K562 (cell line): ENCODE measurements at regions not wholly inside any gene's neighbourhood (a gene's known extent, or its start where the extent isn't known, plus 50 kb on each side); places are given as distances from the start of the nearest gene placed in this dataset.

Experiments
- ATAC-seq: fragments of 200-7000 bp; cut with Tn5 transposase; 3 replicates; pipeline ENCODE4 v1.9.1; 2020; ENCODE audit warnings: moderate library complexity
- BruUV-seq: library from RNA; stranded (reverse); fragments of 400-500 nt; replicated peaks from 2 replicates; lab custom pipeline; 2021; lab: Mats Ljungman, UMichigan
- CTCF ChIA-PET: fragments of 300-600 bp; formaldehyde crosslinking; extraction: SDS; loops from one replicate; lab custom pipeline; 2021; ENCODE audit warnings: low intra/inter-chr PET ratio; lab: Yijun Ruan, JAX
- POLR2A ChIA-PET: fragments of 300-600, 350-650 bp; sonication (Branson Sonifier 250); formaldehyde crosslinking; extraction: SDS; loops from one replicate; lab custom pipeline; 2021; ENCODE audit warnings: antibody characterized with exemption, inconsistent platforms; lab: Yijun Ruan, JAX
- DNase-seq, 4 experiments: peaks; one replicate each; pipeline versions ENCODE4 v3.0.0 to v3.0.0-alpha.2; 2011 to 2018; ENCODE audit warnings: low spot score in 3 of 4, mixed read lengths in 3 of 4; ENCODE audit errors: extremely low read depth in 1 of 4
- FAIRE-seq: peaks from 2 replicates; lab custom pipeline; 2011; peaks lifted over from hg19 to GRCh38; lab: Jason Lieb, UNC
- H2AFZ ChIP-seq: 2 replicates; pipeline ENCODE4 v1.6.0; 2011; ENCODE audit warnings: low read depth, low read length, control low read depth, inconsistent platforms
- H3K27ac ChIP-seq: fragments of 200-600 bp; 3 replicates; pipeline ENCODE4 v1.8.0; 2011; ENCODE audit warnings: low read depth, mild to moderate bottlenecking, control low read depth, inconsistent platforms, low read length, moderate library complexity, mixed read lengths; ENCODE audit errors: extremely low read depth
- H3K27me3 ChIP-seq, 2 experiments: fragments of 300-600 bp in 1 of 2; 2 replicates in 1 of 2; 3 replicates in 1 of 2; pipeline versions ENCODE4 v1.6.0 to v1.8.0; 2011; ENCODE audit warnings: inconsistent platforms in 2 of 2, low read length in 2 of 2, mild to moderate bottlenecking in 1 of 2, mixed read lengths in 1 of 2, moderate library complexity in 1 of 2; ENCODE audit not compliant: control insufficient read depth in 2 of 2, insufficient read depth in 2 of 2
- H3K36me3 ChIP-seq: fragments of 300-600 bp; 3 replicates; pipeline ENCODE4 v1.8.0; 2011; ENCODE audit warnings: mild to moderate bottlenecking, low read length, inconsistent platforms; ENCODE audit not compliant: control insufficient read depth, insufficient read depth
- H3K4me1 ChIP-seq, 2 experiments: fragments of 200-600 bp in 1 of 2; replicated peaks in 1 of 2; 2 replicates in 1 of 2; 3 replicates in 1 of 2; pipeline versions ENCODE4 v1.5.1 to v1.8.0; 2011; ENCODE audit warnings: inconsistent platforms in 2 of 2, low read length in 2 of 2, mild to moderate bottlenecking in 1 of 2, mixed read lengths in 1 of 2, moderate library complexity in 1 of 2; ENCODE audit not compliant: control insufficient read depth in 2 of 2, insufficient read depth in 2 of 2
- H3K4me2 ChIP-seq: 2 replicates; pipeline ENCODE4 v1.6.1; 2011; ENCODE audit warnings: low read length, control low read depth, inconsistent platforms, mixed read lengths; ENCODE audit not compliant: insufficient read depth
- H3K4me3 ChIP-seq: fragments of 200-600 bp; sonication (generic), shearing (Covaris generic); 2 replicates; pipeline ENCODE4 v1.5.1; 2016; ENCODE audit warnings: control low read depth, inconsistent platforms
- H3K79me2 ChIP-seq: fragments of 200-600 bp; 3 replicates; pipeline ENCODE4 v1.8.0; 2011; ENCODE audit warnings: low read length, inconsistent platforms; ENCODE audit not compliant: control insufficient read depth, insufficient read depth
- H3K9ac ChIP-seq, 2 experiments: 2 replicates each; pipeline versions ENCODE4 v1.6.0 to v1.6.1; 2011; ENCODE audit warnings: low read depth in 2 of 2, low read length in 2 of 2, control low read depth in 1 of 2, inconsistent platforms in 1 of 2, mild to moderate bottlenecking in 1 of 2, mixed read lengths in 1 of 2; ENCODE audit not compliant: insufficient read depth in 1 of 2
- H3K9me1 ChIP-seq: one replicate; pipeline ENCODE4 v1.6.0; 2011; ENCODE audit warnings: inconsistent platforms, mild to moderate bottlenecking, low read length, moderate library complexity; ENCODE audit not compliant: control insufficient read depth, insufficient read depth
- H3K9me3 ChIP-seq: replicated peaks from 2 replicates; pipeline ENCODE4 v1.5.1; 2011; ENCODE audit warnings: low read depth, low read length, inconsistent platforms; ENCODE audit not compliant: control insufficient read depth, insufficient read depth
- H4K20me1 ChIP-seq: replicated peaks from 2 replicates; pipeline ENCODE4 v1.6.1; 2011; ENCODE audit warnings: low read length, inconsistent platforms, mixed read lengths; ENCODE audit not compliant: control insufficient read depth, insufficient read depth
- GATAD2B ChIP-seq: fragments of 450-650 bp; IDR thresholded peaks from 2 replicates; pipeline ENCODE4 v1.6.1; 2017; ENCODE audit warnings: mild to moderate bottlenecking, borderline replicate concordance
- HMGN3 ChIP-seq: IDR thresholded peaks from 2 replicates; pipeline ENCODE4 v1.6.1; 2011; ENCODE audit warnings: borderline replicate concordance, low read depth, mild to moderate bottlenecking, mixed read lengths, low read length; ENCODE audit not compliant: insufficient read length; ENCODE audit errors: extremely low read depth
- POLR2H ChIP-seq: IDR thresholded peaks from 2 replicates; pipeline ENCODE4 v1.6.1; 2016; ENCODE audit warnings: missing genetic modification characterization, low read depth, mild to moderate bottlenecking, control low read depth, missing compliant biosample characterization, moderate library complexity
- TSHZ1 ChIP-seq: fragments of 250-450 bp; sonication (Bioruptor Pico); IDR thresholded peaks from 2 replicates; pipeline ENCODE4 v1.4.0; 2020; ENCODE audit warnings: mild to moderate bottlenecking, moderate library complexity
- ZKSCAN8 ChIP-seq: fragments of 200-800 bp; sonication (Bioruptor generic); IDR thresholded peaks from 2 replicates; pipeline ENCODE4 v1.6.1; 2016; ENCODE audit warnings: missing genetic modification characterization, missing compliant biosample characterization
- ZNF717 ChIP-seq: fragments of 250-450 bp; sonication (Bioruptor Pico); IDR thresholded peaks from 2 replicates; pipeline ENCODE4 v1.5.0; 2021
- WGBS: fragments of 100-300 bp; shearing (Covaris generic); methylation state at CpG from one replicate; pipeline ENCODE4 v1.1.6; 2016; ENCODE audit warnings: low coverage, mixed read lengths; ENCODE audit not compliant: insufficient coverage; ENCODE audit errors: missing lambda C conversion rate; 5-methylcytosine and 5-hydroxymethylcytosine counted together
- in situ Hi-C: fragments of 300-500 bp; cut with MboI; formaldehyde crosslinking; loops from 4 replicates; pipeline ENCODE4 v1.15.0; 2018; ENCODE audit warnings: inconsistent platforms, mixed read lengths
- intact Hi-C: fragments of 100-400 bp; cut with micrococcal nuclease; formaldehyde crosslinking; loops from 2 replicates; pipeline ENCODE4 v1.14.2; 2022
- TF ChIP-seq, protein P1 (sequence below): fragments of 250-450 bp; sonication (Bioruptor Pico); IDR thresholded peaks from 2 replicates; pipeline ENCODE4 v1.5.0; 2021; ENCODE audit warnings: mild to moderate bottlenecking, borderline replicate concordance

DNA sequence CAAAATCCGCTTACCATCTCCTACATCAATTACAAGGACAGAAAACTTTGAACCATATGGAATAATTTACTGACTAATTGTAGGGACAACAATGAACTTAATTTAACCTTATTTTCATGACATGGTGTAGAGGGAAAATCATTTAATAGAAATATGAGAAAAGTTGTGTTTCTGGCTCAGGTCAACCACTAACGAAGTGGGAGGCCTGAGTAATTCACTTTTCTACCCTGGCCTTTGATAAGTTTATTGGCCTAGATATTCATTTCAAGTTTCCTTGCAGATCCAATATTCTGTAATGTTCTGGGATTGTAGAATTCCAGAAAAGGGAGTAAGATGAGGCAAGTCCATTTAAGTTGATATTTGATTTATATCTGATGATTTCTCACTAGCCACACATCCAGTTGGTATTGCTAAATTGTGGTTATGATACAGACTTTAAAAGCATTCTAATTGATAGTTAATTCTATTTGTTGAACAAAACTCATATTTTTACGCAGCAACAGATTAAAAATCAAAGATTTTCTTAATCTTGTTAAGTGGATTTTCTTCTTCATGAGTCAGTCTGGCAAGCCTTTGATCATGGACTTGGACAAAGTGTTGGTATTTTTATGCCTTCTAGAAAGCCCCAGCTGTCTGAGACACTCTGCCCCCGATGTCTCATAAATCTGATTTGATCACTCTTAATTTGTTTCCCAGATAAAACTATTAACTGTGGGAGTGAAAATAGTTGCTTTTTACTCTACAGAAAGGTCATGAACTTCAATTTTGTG is 336.5 kb downstream of the TMEM135 start:
- no peaks in the 10 kb centered on the region for H3K4me1 ChIP-seq
- ChIA-PET POLR2A (no interaction called here), CTCF (no interaction called here)
- ATAC-seq: no peak
- WGBS: 0% methylated on average over 4 of the region's 4 CpGs
- H3K79me2 ChIP-seq: no peaks in the 10 kb centered on the region
- H3K36me3 ChIP-seq: no peaks in the 10 kb centered on the region
- peaks cover 0 to 6% of the 10 kb centered on the region in 2 experiments; a peak in 3 of 5 replicates for H3K27me3 ChIP-seq
- H3K9me1 ChIP-seq: no peaks in the 10 kb centered on the region
- no peak overlapping the region for H3K4me2 ChIP-seq
- H3K27ac ChIP-seq: no peak overlapping the region
- H3K9me3 ChIP-seq: no peaks in the 10 kb centered on the region
- intact Hi-C loops: no loop called here
- in situ Hi-C loops: no loop called here
- no peak overlapping the region for H2AFZ ChIP-seq
- no peak overlapping the region for H3K9ac ChIP-seq
- H3K4me3 ChIP-seq: no peak overlapping the region
- no peak for DNase-seq
- BruUV-seq: no TSS peak
- H4K20me1 ChIP-seq: no peaks in the 10 kb centered on the region
- TF ChIP-seq ZNF717 (CRISPR knock-in tag) (no peak), POLR2H (tag) (no peak), TSHZ1 (CRISPR knock-in tag) (no peak), ZKSCAN8 (no peak), HMGN3 (no peak), GATAD2B (no peak)
- TF ChIP-seq, protein P1, sequence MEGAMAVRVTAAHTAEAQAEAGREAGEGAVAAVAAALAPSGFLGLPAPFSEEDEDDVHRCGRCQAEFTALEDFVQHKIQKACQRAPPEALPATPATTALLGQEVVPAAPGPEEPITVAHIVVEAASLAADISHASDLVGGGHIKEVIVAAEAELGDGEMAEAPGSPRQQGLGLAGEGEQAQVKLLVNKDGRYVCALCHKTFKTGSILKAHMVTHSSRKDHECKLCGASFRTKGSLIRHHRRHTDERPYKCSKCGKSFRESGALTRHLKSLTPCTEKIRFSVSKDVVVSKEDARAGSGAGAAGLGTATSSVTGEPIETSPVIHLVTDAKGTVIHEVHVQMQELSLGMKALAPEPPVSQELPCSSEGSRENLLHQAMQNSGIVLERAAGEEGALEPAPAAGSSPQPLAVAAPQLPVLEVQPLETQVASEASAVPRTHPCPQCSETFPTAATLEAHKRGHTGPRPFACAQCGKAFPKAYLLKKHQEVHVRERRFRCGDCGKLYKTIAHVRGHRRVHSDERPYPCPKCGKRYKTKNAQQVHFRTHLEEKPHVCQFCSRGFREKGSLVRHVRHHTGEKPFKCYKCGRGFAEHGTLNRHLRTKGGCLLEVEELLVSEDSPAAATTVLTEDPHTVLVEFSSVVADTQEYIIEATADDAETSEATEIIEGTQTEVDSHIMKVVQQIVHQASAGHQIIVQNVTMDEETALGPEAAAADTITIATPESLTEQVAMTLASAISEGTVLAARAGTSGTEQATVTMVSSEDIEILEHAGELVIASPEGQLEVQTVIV (CRISPR knock-in tag): no peak
- TF ChIP-seq, all 486 proteins: peak for 0
- FAIRE-seq: no peak
